Brain microvascular endothelial cell (primary cell): ENCODE measurements at regions not wholly inside any gene's neighbourhood (a gene's known extent, or its start where the extent isn't known, plus 50 kb on each side); places are given as distances from the start of the nearest gene placed in this dataset.

Experiments
- DNase-seq: peaks from one replicate; pipeline ENCODE4 v3.0.0-alpha.2; 2020
- H3K27ac ChIP-seq: fragments of 250-450 bp; sonication (Bioruptor Pico); 2 replicates; pipeline ENCODE4 v1.5.1; 2020; ENCODE audit warnings: mild to moderate bottlenecking, moderate library complexity
- H3K27me3 ChIP-seq: fragments of 250-450 bp; sonication (Bioruptor Pico); replicated peaks from 2 replicates; pipeline ENCODE4 v1.5.1; 2020; ENCODE audit warnings: mild to moderate bottlenecking
- H3K36me3 ChIP-seq: fragments of 250-450 bp; sonication (Bioruptor Pico); replicated peaks from 2 replicates; pipeline ENCODE4 v1.5.1; 2020; ENCODE audit warnings: mild to moderate bottlenecking
- H3K4me3 ChIP-seq: 2 replicates; pipeline ENCODE4 v1.5.1; 2011; ENCODE audit warnings: low read depth, mild to moderate bottlenecking, control low read depth, low read length, moderate library complexity
- CTCF ChIP-seq: IDR thresholded peaks from 2 replicates; pipeline ENCODE4 v1.5.1; 2011; ENCODE audit warnings: low read depth, mild to moderate bottlenecking, moderate library complexity, low read length, control low read depth, inconsistent platforms; ENCODE audit errors: missing control alignments
- in situ Hi-C: cut with HindIII; loops from 2 replicates; pipeline ENCODE4 v1.10.0; 2017; ENCODE audit warnings: low sequenced_read_pairs, low pct_ligation_motif_present

GRCh38 chr15:46778876-46779275 is 938.4 kb upstream of the SEMA6D start:
- no peak overlapping the region for H3K4me3 ChIP-seq
- H3K27ac ChIP-seq, result no peak overlapping the region
- no peak for DNase-seq
- no peaks in the 10 kb centered on the region for H3K36me3 ChIP-seq
- in situ Hi-C loops, result no loop called here
- no peaks in the 10 kb centered on the region for H3K27me3 ChIP-seq
- no peak for TF ChIP-seq CTCF

DNA sequence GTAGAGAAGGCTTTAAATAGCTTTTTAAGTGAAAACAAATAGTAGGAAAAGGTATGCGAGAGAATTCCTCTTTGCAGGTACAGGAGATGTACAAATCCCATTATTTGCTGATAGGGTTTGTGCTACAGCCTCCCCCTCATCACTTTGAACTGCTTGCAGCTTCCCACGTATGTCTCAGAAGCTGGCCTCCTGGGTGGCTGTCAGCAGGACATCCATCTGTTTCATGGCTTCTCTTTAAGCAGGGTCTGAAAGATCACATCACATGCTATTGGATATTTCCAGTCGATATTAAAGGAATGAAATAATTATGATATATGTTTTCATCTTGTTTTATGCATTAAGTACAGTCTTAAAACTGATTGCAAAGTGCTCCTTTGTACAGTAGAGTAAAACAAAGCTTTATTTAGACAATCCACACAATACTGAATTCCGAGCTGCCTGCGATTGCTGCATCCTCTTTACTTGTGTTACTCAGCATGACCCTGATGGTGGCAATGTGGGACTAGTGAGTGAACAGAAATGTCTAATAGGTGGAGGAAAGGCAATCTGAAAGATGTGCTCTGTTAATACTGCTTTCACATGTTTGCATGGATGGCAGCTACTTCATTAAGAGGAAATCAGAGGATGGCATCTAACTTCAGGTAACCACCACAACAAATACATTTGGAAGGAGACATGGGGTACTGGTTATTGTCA is 930.6 kb upstream of the SEMA6D start:
- H3K27ac ChIP-seq, result no peak overlapping the region
- H3K4me3 ChIP-seq, result no peak overlapping the region
- TF ChIP-seq CTCF, result no peak
- no peaks in the 10 kb centered on the region for H3K36me3 ChIP-seq
- in situ Hi-C loops, result no loop called here
- DNase-seq, result no peak
- H3K27me3 ChIP-seq, result no peaks in the 10 kb centered on the region

GRCh38 chr15:46795685-46796084 is 921.6 kb upstream of the SEMA6D start:
- DNase-seq, result no peak
- Histone ChIP-seq H3K27me3 (no peaks in the 10 kb centered on the region), H3K36me3 (no peaks in the 10 kb centered on the region), H3K4me3 (no peak overlapping the region), H3K27ac (no peak overlapping the region)
- in situ Hi-C loops, result no loop called here
- TF ChIP-seq CTCF, result no peak

DNA sequence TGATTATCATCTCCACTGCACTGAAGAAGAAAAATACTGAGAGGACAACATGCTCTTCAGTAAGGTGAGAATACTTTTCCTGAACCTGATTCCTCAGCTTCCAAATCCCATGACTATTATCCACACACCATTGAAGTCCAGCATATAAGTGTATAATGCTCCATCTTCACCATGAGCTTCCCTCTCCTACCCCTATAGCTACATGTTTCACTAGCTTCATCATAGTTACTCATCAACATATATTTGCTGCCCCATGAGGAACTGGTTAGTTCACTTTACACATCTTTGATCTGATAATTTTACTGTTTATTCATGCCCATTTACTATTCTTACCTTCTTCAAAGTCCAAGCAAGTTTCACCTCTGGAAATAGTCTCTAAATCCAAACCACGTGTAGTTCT is 908.5 kb upstream of the SEMA6D start:
- in situ Hi-C loops, result no loop called here
- TF ChIP-seq CTCF, result no peak

DNA sequence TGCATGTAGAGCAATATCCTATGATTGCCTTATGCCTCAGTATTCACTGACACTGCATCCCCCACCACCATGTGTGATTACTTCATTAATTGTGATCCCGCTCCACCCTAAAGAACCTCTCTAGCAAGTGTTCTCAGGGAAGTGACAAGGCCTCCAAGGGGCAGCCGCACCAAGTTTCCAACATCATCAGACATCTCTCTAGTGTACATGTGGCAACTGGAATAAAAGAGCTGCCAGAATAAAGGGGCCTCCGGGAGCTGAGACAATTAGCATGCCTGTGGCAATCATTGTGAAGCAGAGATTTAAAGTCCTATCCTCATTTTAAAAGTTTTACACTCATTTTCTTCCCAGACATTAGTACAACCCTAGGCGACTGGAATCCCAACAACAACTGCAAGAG is 902.1 kb upstream of the SEMA6D start:
- Histone ChIP-seq H3K27me3 (no peaks in the 10 kb centered on the region), H3K27ac (no peak overlapping the region), H3K36me3 (no peaks in the 10 kb centered on the region), H3K4me3 (no peak overlapping the region)
- TF ChIP-seq CTCF, result no peak
- in situ Hi-C loops, result no loop called here
- no peak for DNase-seq

More for the DNA sequence above, 908.5 kb upstream of the SEMA6D start:
- Histone ChIP-seq H3K36me3 (no peaks in the 10 kb centered on the region), H3K27ac (no peak overlapping the region), H3K4me3 (no peak overlapping the region), H3K27me3 (no peaks in the 10 kb centered on the region)
- no peak for DNase-seq

DNA sequence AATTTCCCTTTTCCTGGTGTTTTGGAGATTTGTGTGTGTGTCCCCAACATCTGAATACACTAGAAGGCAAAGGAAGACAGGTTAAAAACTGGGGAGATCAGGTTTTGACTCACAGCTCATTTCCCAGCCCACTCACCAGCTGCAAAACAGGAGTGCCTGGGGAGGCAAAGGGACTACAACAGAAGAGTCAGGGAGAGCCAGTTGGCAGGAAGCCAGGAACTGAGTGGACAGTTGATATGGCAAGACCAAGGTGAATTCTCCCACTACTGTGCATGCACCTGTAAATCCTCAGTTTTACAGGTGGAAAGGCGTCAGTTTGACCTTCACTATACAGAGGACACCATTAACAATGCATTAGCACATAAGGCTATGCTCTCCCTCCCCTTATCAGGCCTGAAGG is 901.5 kb upstream of the SEMA6D start:
- Histone ChIP-seq H3K36me3 (no peaks in the 10 kb centered on the region), H3K4me3 (no peak overlapping the region), H3K27ac (no peak overlapping the region), H3K27me3 (no peaks in the 10 kb centered on the region)
- no peak for TF ChIP-seq CTCF
- no peak for DNase-seq
- in situ Hi-C loops, result no loop called here
